ENCODE measurements at regions not wholly inside any gene's neighbourhood (a gene's known extent, or its start where the extent isn't known, plus 50 kb on each side); places are given as distances from the start of the nearest gene placed in this dataset.

DNA sequence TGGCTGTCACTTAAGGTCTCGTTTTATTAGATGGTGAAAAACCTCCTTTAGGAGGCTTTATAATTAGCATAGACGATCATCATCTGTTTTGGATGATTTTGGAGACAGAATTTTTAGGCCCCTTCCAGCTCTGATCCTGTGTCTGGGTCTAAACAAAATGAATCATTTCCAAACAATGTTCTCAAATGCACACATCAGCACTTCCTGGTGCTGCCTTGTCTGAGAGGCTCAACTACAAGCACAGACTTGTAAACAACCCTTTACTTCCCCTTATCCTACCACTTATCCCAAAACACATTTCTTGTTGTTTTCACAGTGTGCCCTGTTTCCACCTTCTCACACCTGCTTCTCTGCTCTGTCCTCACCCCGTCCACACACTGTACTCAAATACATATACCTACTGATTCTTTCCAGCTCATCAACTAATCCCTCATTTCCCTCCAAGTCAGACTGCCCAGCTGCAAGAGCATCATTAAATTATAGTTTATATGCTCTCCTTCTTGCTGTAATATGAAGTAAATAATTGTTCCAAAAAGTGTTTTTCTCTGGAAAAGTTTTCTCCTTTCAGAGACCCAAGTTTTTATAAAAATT lies 71.2 kb upstream of the COL3A1 start:
- Histone ChIP-seq H3K4me1 (ENCODE audit: control insufficient read depth in 3 of 3, insufficient read depth in 2 of 3, low read depth in 1 of 3, low read length in 2 of 3) (no peaks in the 10 kb centered on the region), H3K27me3 (ENCODE audit: control insufficient read depth in 3 of 3, insufficient read depth in 3 of 3, low read length in 3 of 3) (no peaks in the 10 kb centered on the region), H3K9me3 (ENCODE audit: control insufficient read depth in 2 of 2, insufficient read depth in 1 of 2, low read depth in 1 of 2, low read length in 1 of 2) (peaks cover 0 to 6% of the 10 kb centered on the region in 2 donors), H3K36me3 (ENCODE audit: control insufficient read depth in 3 of 3, insufficient read depth in 2 of 3, low read depth in 1 of 3, low read length in 3 of 3) (no peaks in the 10 kb centered on the region), H3K4me3 (ENCODE audit: low read depth in 1 of 3, low read length in 3 of 3) (no peak overlapping the region), H3K27ac (ENCODE audit: low read depth in 1 of 3, low read length in 2 of 3) (no peak overlapping the region)
- FAIRE-seq (no peak), DNase-seq (no peak)
- WGBS, 3 donors = 47 to 69% (median 59%) methylated on average over 3 of the region's 3 CpGs

- 82 to 94% (median 92%) methylated on average over 1 of the region's 1 CpG for WGBS, 3 donors
- FAIRE-seq = no peak
- H3K27me3 ChIP-seq (ENCODE audit: control insufficient read depth in 3 of 3, insufficient read depth in 3 of 3, low read length in 3 of 3) = no peaks in the 10 kb centered on the region
These were observed 70.4 kb upstream of the COL3A1 start for GRCh38 chr2:188903740-188904139.

DNA sequence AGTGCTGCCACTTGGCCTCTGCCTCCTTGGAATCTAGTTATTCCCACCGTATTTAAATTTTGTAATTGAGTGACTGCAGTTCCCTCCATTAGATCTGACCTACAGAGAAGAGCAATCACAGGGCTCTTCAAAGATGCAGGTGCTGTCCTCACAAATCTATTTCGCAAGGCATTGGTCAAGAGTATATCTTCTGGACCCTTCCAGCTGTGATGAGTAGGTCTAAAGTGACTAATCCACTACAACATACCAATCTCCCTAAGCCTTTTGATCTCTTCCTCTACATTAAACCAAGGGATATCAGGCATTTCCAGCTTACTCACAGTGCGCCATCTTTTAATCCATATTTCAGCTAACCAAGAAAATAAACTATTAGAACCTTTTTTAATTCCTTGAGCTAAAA lies 65.1 kb upstream of the COL3A1 start:
- DNase-seq (no peak), FAIRE-seq (no peak)
- H3K27ac ChIP-seq (ENCODE audit: low read depth in 1 of 3, low read length in 2 of 3) = no peak overlapping the region
- H3K4me3 ChIP-seq (ENCODE audit: low read depth in 1 of 3, low read length in 3 of 3) = no peak overlapping the region
- H3K36me3 ChIP-seq (ENCODE audit: control insufficient read depth in 3 of 3, insufficient read depth in 2 of 3, low read depth in 1 of 3, low read length in 3 of 3) = no peaks in the 10 kb centered on the region
- WGBS, 3 donors = 79 to 90% (median 87%) methylated on average over 3 of the region's 3 CpGs
- peaks cover 0 to 6% of the 10 kb centered on the region in 2 donors for H3K9me3 ChIP-seq (ENCODE audit: control insufficient read depth in 2 of 2, insufficient read depth in 1 of 2, low read depth in 1 of 2, low read length in 1 of 2)
- H3K27me3 ChIP-seq (ENCODE audit: control insufficient read depth in 3 of 3, insufficient read depth in 3 of 3, low read length in 3 of 3) = no peaks in the 10 kb centered on the region
- H3K4me1 ChIP-seq (ENCODE audit: control insufficient read depth in 3 of 3, insufficient read depth in 2 of 3, low read depth in 1 of 3, low read length in 2 of 3) = no peaks in the 10 kb centered on the region

More at GRCh38 chr2:188903740-188904139, 70.4 kb upstream of the COL3A1 start:
- DNase-seq = no peak
- H3K27ac ChIP-seq (ENCODE audit: low read depth in 1 of 3, low read length in 2 of 3) = no peak overlapping the region
- H3K4me3 ChIP-seq (ENCODE audit: low read depth in 1 of 3, low read length in 3 of 3) = no peak overlapping the region
- peaks cover 0 to 6% of the 10 kb centered on the region in 2 donors for H3K9me3 ChIP-seq (ENCODE audit: control insufficient read depth in 2 of 2, insufficient read depth in 1 of 2, low read depth in 1 of 2, low read length in 1 of 2)
- H3K4me1 ChIP-seq (ENCODE audit: control insufficient read depth in 3 of 3, insufficient read depth in 2 of 3, low read depth in 1 of 3, low read length in 2 of 3) = no peaks in the 10 kb centered on the region
- H3K36me3 ChIP-seq (ENCODE audit: control insufficient read depth in 3 of 3, insufficient read depth in 2 of 3, low read depth in 1 of 3, low read length in 3 of 3) = no peaks in the 10 kb centered on the region

GRCh38 chr2:188916736-188917135 lies 57.4 kb upstream of the COL3A1 start:
- no peak overlapping the region for H3K4me3 ChIP-seq (ENCODE audit: low read depth in 1 of 3, low read length in 3 of 3)
- H3K27me3 ChIP-seq (ENCODE audit: control insufficient read depth in 3 of 3, insufficient read depth in 3 of 3, low read length in 3 of 3) = no peaks in the 10 kb centered on the region
- no peak overlapping the region for H3K27ac ChIP-seq (ENCODE audit: low read depth in 1 of 3, low read length in 2 of 3)
- FAIRE-seq (no peak), DNase-seq (no peak)
- H3K9me3 ChIP-seq (ENCODE audit: control insufficient read depth in 2 of 2, insufficient read depth in 1 of 2, low read depth in 1 of 2, low read length in 1 of 2) = no peaks in the 10 kb centered on the region
- H3K4me1 ChIP-seq (ENCODE audit: control insufficient read depth in 3 of 3, insufficient read depth in 2 of 3, low read depth in 1 of 3, low read length in 2 of 3) = no peaks in the 10 kb centered on the region
- no peaks in the 10 kb centered on the region for H3K36me3 ChIP-seq (ENCODE audit: control insufficient read depth in 3 of 3, insufficient read depth in 2 of 3, low read depth in 1 of 3, low read length in 3 of 3)

DNA sequence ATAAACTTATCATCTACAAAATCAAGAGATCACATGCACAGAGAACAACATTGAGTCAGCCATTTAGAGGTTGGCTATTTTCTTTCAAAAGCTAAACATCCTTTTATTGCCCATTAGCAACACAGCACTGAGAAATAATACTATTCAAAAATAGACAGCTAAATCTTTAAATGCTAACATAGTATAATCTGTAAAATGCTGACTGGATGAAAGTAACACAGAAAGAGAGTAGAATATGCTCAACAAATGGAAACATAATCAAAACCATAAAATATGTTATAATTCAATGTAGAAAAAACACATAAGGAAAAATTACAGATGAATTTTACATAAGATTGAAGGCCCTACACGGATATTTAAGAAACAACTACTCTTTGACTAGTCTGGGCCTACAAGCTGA lies 56.5 kb upstream of the COL3A1 start:
- FAIRE-seq (no peak), DNase-seq (no peak)
- Histone ChIP-seq H3K27ac (ENCODE audit: low read depth in 1 of 3, low read length in 2 of 3) (no peak overlapping the region), H3K36me3 (ENCODE audit: control insufficient read depth in 3 of 3, insufficient read depth in 2 of 3, low read depth in 1 of 3, low read length in 3 of 3) (no peaks in the 10 kb centered on the region), H3K27me3 (ENCODE audit: control insufficient read depth in 3 of 3, insufficient read depth in 3 of 3, low read length in 3 of 3) (no peaks in the 10 kb centered on the region), H3K4me1 (ENCODE audit: control insufficient read depth in 3 of 3, insufficient read depth in 2 of 3, low read depth in 1 of 3, low read length in 2 of 3) (no peaks in the 10 kb centered on the region), H3K4me3 (ENCODE audit: low read depth in 1 of 3, low read length in 3 of 3) (no peak overlapping the region), H3K9me3 (ENCODE audit: control insufficient read depth in 2 of 2, insufficient read depth in 1 of 2, low read depth in 1 of 2, low read length in 1 of 2) (no peaks in the 10 kb centered on the region)
- 52 to 96% (median 68%) methylated on average over 1 of the region's 1 CpG for WGBS, 3 donors

GRCh38 chr2:188919824-188920223 lies 54.3 kb upstream of the COL3A1 start:
- Histone ChIP-seq H3K4me3 (ENCODE audit: low read depth in 1 of 3, low read length in 3 of 3) (no peak overlapping the region), H3K27ac (ENCODE audit: low read depth in 1 of 3, low read length in 2 of 3) (no peak overlapping the region), H3K27me3 (ENCODE audit: control insufficient read depth in 3 of 3, insufficient read depth in 3 of 3, low read length in 3 of 3) (no peaks in the 10 kb centered on the region), H3K4me1 (ENCODE audit: control insufficient read depth in 3 of 3, insufficient read depth in 2 of 3, low read depth in 1 of 3, low read length in 2 of 3) (no peaks in the 10 kb centered on the region), H3K9me3 (ENCODE audit: control insufficient read depth in 2 of 2, insufficient read depth in 1 of 2, low read depth in 1 of 2, low read length in 1 of 2) (no peaks in the 10 kb centered on the region), H3K36me3 (ENCODE audit: control insufficient read depth in 3 of 3, insufficient read depth in 2 of 3, low read depth in 1 of 3, low read length in 3 of 3) (no peaks in the 10 kb centered on the region)
- 70 to 90% (median 87%) methylated on average over 2 of the region's 2 CpGs for WGBS, 3 donors
- DNase-seq (no peak), FAIRE-seq (no peak)

DNA sequence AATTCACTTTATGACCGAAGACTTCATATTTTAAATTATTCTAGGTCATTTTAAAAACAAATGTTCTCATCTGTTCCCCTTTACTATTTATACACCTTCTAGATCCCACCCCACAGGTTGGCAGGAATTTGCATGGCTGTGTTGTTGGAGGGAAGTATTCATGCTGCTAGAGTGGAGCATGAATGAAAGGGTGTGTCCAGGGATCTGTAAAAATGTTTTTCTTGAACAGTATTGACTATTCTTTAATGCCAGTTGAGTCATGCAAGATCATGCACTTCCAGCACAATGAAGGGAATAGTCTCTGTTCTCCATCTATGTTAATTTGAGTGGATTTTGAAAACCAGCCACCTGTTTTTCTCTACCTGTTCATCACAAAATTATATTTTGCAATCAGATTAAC lies 52.0 kb upstream of the COL3A1 start:
- Histone ChIP-seq H3K4me1 (ENCODE audit: control insufficient read depth in 3 of 3, insufficient read depth in 2 of 3, low read depth in 1 of 3, low read length in 2 of 3) (no peaks in the 10 kb centered on the region), H3K27me3 (ENCODE audit: control insufficient read depth in 3 of 3, insufficient read depth in 3 of 3, low read length in 3 of 3) (no peaks in the 10 kb centered on the region), H3K4me3 (ENCODE audit: low read depth in 1 of 3, low read length in 3 of 3) (no peak overlapping the region), H3K36me3 (ENCODE audit: control insufficient read depth in 3 of 3, insufficient read depth in 2 of 3, low read depth in 1 of 3, low read length in 3 of 3) (no peaks in the 10 kb centered on the region), H3K27ac (ENCODE audit: low read depth in 1 of 3, low read length in 2 of 3) (no peak overlapping the region), H3K9me3 (ENCODE audit: control insufficient read depth in 2 of 2, insufficient read depth in 1 of 2, low read depth in 1 of 2, low read length in 1 of 2) (no peaks in the 10 kb centered on the region)
- DNase-seq (no peak), FAIRE-seq (no peak)
- 58 to 91% (median 87%) methylated on average over 1 of the region's 1 CpG for WGBS, 3 donors

Measured in small intestine (tissue), 7 donors.